Fibroblast of villous mesenchyme (primary cell): ENCODE measurements at regions not wholly inside any gene's neighbourhood (a gene's known extent, or its start where the extent isn't known, plus 50 kb on each side); places are given as distances from the start of the nearest gene placed in this dataset.

Experiments used
- DNase-seq: peaks from one replicate; pipeline ENCODE4 v3.0.0-alpha.2; 2010; ENCODE audit warnings: low read depth
- H3K4me3 ChIP-seq: 2 replicates; pipeline ENCODE4 v1.5.1; 2011; ENCODE audit warnings: low read depth, mild to moderate bottlenecking, low read length
- TF ChIP-seq, protein P1 (sequence below): IDR thresholded peaks from 2 replicates; pipeline ENCODE4 v1.5.1; 2012; ENCODE audit warnings: low read depth, mild to moderate bottlenecking, low read length; ENCODE audit not compliant: insufficient read depth

DNA sequence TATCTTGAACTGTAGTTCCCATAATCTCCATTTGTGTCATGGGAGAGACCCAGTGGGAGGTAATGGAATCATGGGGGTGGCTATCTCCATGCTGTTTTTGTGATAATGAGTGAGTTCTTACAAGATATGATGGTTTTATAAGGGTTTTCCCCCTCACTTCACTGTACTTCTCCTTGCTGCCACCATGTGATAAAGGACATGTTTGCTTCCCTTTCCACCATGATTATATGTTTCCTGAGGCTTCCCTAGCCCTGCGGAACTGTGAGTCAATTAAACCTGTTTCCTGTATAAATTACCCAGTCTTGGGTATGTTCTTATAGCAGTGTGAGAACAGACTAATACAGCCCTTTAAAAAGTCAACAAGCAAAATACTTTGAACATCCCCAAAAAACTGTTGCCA, 427.7 kb downstream of the HTR7 start:
- DNase-seq, result no peak
- no peak overlapping the region for H3K4me3 ChIP-seq
- TF ChIP-seq, protein P1, sequence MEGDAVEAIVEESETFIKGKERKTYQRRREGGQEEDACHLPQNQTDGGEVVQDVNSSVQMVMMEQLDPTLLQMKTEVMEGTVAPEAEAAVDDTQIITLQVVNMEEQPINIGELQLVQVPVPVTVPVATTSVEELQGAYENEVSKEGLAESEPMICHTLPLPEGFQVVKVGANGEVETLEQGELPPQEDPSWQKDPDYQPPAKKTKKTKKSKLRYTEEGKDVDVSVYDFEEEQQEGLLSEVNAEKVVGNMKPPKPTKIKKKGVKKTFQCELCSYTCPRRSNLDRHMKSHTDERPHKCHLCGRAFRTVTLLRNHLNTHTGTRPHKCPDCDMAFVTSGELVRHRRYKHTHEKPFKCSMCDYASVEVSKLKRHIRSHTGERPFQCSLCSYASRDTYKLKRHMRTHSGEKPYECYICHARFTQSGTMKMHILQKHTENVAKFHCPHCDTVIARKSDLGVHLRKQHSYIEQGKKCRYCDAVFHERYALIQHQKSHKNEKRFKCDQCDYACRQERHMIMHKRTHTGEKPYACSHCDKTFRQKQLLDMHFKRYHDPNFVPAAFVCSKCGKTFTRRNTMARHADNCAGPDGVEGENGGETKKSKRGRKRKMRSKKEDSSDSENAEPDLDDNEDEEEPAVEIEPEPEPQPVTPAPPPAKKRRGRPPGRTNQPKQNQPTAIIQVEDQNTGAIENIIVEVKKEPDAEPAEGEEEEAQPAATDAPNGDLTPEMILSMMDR, result no peak

- DNase-seq, result no peak
- no peak overlapping the region for H3K4me3 ChIP-seq
- TF ChIP-seq, protein P1, result no peak
Measured at GRCh38 chr10:90432866-90433265, 425.0 kb downstream of the HTR7 start.

GRCh38 chr10:90435296-90435695, 422.5 kb downstream of the HTR7 start:
- TF ChIP-seq, protein P1, result no peak
- DNase-seq, result no peak
- H3K4me3 ChIP-seq, result no peak overlapping the region

GRCh38 chr10:90437452-90437851, 420.4 kb downstream of the HTR7 start:
- H3K4me3 ChIP-seq, result no peak overlapping the region
- no peak for DNase-seq
- TF ChIP-seq, protein P1, result peak; percentile 10

- TF ChIP-seq, protein P1, result no peak
- DNase-seq, result no peak
- H3K4me3 ChIP-seq, result no peak overlapping the region
Measured at GRCh38 chr10:90440870-90441269, 417.0 kb downstream of the HTR7 start.

DNA sequence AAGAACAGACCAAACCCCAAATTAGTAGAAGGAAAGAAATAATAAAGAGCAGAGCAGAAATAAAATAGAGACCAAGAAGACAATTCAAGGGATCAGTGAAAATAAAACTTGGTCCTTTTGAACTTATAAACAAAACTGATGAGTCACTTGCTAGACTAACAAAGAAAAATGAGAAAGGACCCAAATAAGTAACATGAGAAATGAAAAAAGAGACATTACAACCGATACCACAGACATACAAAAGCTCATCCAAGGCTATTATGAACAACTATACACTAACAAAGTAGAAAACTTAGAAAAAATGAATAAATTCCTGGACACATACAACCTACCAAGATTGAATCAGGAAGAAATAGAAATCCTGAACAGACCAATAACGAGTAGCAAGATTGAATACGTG, 414.5 kb downstream of the HTR7 start:
- H3K4me3 ChIP-seq, result no peak overlapping the region
- TF ChIP-seq, protein P1, result no peak
- no peak for DNase-seq

DNA sequence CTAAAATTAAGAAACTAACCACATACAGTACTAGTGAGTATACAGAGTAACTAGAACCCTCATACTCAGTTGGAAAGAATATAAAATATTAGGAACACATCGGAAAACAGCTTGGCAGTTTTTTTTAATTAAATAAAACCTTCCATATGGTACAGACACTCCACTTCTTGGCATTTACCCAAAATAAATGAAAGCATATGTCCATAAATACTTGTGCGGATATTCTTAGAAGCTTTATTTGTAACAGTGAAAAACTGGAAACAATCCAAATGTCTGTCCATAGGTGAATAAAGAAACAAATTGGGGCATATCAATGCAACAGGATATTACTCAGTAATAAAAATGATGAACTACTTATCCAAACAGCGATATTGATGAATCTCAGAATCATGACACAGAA, 410.0 kb downstream of the HTR7 start:
- peak; percentile 38 for DNase-seq
- no peak overlapping the region for H3K4me3 ChIP-seq
- TF ChIP-seq, protein P1, result no peak
